BE2C (cell line): ENCODE measurements at regions not wholly inside any gene's neighbourhood (a gene's known extent, or its start where the extent isn't known, plus 50 kb on each side); places are given as distances from the start of the nearest gene placed in this dataset.

Source experiments
- DNase-seq: peaks from one replicate; pipeline ENCODE4 v3.0.0-alpha.2; 2020
- H3K27me3 ChIP-seq: fragments of 250-450 bp; sonication (Bioruptor Pico); 2 replicates; pipeline ENCODE4 v1.5.1; 2020; ENCODE audit warnings: mild to moderate bottlenecking
- H3K36me3 ChIP-seq: fragments of 250-450 bp; sonication (Bioruptor Pico); 2 replicates; pipeline ENCODE4 v1.5.1; 2020; ENCODE audit warnings: mild to moderate bottlenecking
- H3K4me1 ChIP-seq: fragments of 250-450 bp; sonication (Bioruptor Pico); 2 replicates; pipeline ENCODE4 v1.5.1; 2020
- H3K4me3 ChIP-seq: 2 replicates; pipeline ENCODE4 v1.5.1; 2011; ENCODE audit warnings: low read depth, low read length
- H3K9me3 ChIP-seq: fragments of 250-450 bp; sonication (Bioruptor Pico); 2 replicates; pipeline ENCODE4 v1.5.1; 2020
- TF ChIP-seq, protein P1 (sequence below): IDR thresholded peaks from 2 replicates; pipeline ENCODE4 v1.5.1; 2012; ENCODE audit warnings: mild to moderate bottlenecking, low read depth, low read length

DNA sequence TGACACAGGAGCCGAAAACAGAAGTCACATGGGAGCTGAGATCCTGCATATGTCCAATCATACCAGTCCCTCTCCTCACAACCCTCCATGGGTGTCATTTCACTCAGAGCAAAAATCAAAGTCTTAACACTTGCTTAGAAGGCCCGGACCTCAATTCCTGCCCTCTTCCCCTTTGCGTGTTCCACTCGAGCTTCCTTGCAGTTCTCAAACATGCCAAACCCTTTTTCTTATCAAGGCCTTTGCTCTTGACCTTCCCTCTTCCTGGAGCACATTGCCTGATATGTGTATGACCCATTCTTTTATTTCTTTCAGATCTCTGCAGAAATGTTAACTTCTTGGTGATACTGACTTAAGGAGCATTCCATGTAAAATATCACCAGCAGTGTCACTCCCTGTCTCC, 87.0 kb upstream of the USP38 start:
- Histone ChIP-seq H3K36me3 (no peaks in the 10 kb centered on the region), H3K4me3 (no peak overlapping the region), H3K4me1 (no peaks in the 10 kb centered on the region), H3K9me3 (no peaks in the 10 kb centered on the region), H3K27me3 (no peaks in the 10 kb centered on the region; the same call in 1 of the 2 replicates)
- TF ChIP-seq, protein P1, sequence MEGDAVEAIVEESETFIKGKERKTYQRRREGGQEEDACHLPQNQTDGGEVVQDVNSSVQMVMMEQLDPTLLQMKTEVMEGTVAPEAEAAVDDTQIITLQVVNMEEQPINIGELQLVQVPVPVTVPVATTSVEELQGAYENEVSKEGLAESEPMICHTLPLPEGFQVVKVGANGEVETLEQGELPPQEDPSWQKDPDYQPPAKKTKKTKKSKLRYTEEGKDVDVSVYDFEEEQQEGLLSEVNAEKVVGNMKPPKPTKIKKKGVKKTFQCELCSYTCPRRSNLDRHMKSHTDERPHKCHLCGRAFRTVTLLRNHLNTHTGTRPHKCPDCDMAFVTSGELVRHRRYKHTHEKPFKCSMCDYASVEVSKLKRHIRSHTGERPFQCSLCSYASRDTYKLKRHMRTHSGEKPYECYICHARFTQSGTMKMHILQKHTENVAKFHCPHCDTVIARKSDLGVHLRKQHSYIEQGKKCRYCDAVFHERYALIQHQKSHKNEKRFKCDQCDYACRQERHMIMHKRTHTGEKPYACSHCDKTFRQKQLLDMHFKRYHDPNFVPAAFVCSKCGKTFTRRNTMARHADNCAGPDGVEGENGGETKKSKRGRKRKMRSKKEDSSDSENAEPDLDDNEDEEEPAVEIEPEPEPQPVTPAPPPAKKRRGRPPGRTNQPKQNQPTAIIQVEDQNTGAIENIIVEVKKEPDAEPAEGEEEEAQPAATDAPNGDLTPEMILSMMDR = no peak
- no peak for DNase-seq

DNA sequence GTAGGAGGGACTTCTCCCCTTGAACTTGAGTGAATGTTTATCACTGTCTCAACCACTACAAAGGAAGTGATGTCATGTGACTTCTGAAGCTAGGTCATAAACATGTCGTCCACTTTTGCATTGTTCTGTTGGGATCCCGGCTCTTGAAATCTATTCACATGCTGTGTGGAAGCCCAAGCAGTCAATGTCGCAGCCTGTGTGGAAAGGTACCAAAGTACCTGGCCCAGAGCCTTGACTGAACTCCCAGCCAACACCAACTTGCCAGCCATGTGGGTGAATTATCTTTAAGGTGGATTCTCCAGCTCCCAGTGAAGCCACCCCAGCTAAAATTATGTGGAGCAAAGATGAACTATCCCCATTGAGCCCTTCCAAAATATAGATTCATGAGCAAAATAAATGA, 85.0 kb upstream of the USP38 start:
- Histone ChIP-seq H3K9me3 (no peaks in the 10 kb centered on the region), H3K4me1 (no peaks in the 10 kb centered on the region), H3K36me3 (no peaks in the 10 kb centered on the region), H3K4me3 (no peak overlapping the region), H3K27me3 (no peaks in the 10 kb centered on the region; the same call in 1 of the 2 replicates)
- no peak for DNase-seq
- TF ChIP-seq, protein P1 = no peak

DNA sequence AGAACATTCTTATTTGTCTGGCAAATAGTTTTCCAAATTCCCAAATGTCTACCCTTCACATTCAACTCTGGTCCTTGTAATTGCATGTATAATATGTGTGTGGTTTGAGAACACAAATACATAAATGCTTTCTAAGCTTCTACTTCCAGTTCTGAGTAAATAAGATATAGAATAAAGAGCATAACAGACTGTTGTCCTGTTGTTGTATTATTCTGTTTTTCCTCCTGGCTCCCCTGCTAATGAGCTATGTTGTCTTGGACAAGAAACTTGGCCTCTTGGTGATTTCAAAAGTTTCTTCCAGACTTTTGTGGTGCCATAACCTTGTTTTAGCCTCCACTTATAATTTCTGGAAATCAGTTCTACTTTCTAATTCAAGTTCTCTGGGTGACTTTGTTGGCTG, 75.3 kb upstream of the USP38 start:
- H3K27me3 ChIP-seq = no peaks in the 10 kb centered on the region
- H3K4me3 ChIP-seq = no peak overlapping the region
- no peaks in the 10 kb centered on the region for H3K36me3 ChIP-seq
- TF ChIP-seq, protein P1 = no peak
- H3K9me3 ChIP-seq = no peaks in the 10 kb centered on the region
- no peaks in the 10 kb centered on the region for H3K4me1 ChIP-seq
- DNase-seq = no peak

DNA sequence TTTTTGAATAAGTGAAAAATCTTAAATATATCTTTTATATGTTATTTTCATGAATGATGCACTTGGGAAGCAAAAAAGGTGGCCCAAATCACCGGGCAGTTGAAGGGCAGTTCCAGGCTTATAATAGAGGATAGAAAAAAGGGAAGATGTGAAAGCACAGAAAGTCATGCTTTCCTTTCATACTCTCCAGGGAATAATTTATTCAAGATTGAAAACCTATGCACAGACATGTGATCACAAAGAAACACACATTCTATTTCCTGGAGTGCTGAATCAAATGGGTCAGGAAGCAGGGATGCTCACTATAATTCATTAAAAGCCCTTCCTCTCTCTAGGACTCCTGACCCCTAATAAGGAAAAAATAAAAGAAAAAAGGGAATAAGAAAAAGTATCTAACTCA, 66.1 kb upstream of the USP38 start:
- TF ChIP-seq, protein P1 = no peak
- no peaks in the 10 kb centered on the region for H3K4me1 ChIP-seq
- no peaks in the 10 kb centered on the region for H3K9me3 ChIP-seq
- no peaks in the 10 kb centered on the region for H3K27me3 ChIP-seq
- no peaks in the 10 kb centered on the region for H3K36me3 ChIP-seq
- H3K4me3 ChIP-seq = no peak overlapping the region
- DNase-seq = no peak

DNA sequence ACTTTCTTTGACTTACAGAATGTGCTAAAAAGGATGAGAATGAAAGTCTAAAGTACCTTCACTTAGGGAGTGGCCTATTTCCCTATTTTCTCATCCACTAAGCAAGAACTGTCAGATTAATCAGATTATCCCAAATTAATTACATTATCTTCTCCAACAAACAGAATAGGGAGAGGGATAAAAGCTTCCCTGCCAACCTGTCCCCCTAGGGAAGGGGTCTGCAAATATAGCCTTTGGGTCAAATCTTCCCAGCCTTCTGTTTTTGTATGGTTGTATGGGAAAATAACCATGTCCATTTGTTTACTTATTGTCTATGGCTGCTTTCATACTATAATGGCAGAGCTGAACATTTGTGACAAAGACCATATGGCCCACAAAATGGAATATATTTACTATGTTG, 57.1 kb upstream of the USP38 start:
- TF ChIP-seq, protein P1 = no peak
- Histone ChIP-seq H3K36me3 (no peaks in the 10 kb centered on the region), H3K4me1 (no peaks in the 10 kb centered on the region; the same call in none of the 2 replicates), H3K27me3 (no peaks in the 10 kb centered on the region), H3K4me3 (no peak overlapping the region), H3K9me3 (no peaks in the 10 kb centered on the region)
- peak; percentile 59 for DNase-seq

DNA sequence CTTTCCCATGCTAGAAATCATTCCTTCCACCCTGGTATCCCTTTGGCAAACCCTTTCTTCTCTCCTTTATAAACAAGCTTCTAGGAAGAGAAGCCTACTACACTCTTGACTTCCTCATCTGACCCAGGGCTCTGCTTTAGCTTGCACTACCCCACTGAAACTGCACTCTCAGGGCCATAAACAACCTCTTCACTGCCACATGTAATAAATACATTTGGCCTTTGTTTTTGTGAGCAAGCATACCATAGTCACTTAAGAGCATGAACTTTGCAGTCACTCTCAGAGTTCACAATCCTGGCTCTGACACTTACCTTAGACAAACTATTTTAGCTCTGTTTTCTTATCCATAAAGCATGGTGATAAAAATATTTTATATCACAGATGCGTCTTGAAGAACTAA, 50.7 kb upstream of the USP38 start:
- no peak for DNase-seq
- TF ChIP-seq, protein P1 = no peak
- Histone ChIP-seq H3K4me1 (no peaks in the 10 kb centered on the region), H3K9me3 (no peaks in the 10 kb centered on the region), H3K36me3 (no peaks in the 10 kb centered on the region), H3K4me3 (no peak overlapping the region), H3K27me3 (no peaks in the 10 kb centered on the region)
